ENCODE measurements at regions not wholly inside any gene's neighbourhood (a gene's known extent, or its start where the extent isn't known, plus 50 kb on each side); places are given as distances from the start of the nearest gene placed in this dataset.

DNA sequence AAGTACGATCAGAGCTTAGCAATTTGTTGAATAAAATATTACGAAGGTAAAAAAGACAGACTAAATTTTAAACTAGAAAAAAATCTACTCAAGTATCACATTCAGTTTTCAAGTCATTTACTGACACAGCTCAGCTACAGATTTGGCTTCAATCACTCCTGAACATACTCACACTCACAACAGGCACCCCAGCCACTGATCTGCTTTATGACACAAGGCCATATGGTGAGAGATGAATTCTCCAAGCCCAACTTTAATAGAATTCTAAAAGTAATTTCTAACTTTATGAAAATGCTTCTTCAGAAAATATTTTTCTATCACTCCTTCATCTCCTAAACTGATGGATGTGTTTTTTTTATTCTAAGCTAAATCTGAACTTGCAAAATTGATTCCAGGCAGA is 337.1 kb downstream of the HHIPL2 start:
- TF ChIP-seq, protein P1, sequence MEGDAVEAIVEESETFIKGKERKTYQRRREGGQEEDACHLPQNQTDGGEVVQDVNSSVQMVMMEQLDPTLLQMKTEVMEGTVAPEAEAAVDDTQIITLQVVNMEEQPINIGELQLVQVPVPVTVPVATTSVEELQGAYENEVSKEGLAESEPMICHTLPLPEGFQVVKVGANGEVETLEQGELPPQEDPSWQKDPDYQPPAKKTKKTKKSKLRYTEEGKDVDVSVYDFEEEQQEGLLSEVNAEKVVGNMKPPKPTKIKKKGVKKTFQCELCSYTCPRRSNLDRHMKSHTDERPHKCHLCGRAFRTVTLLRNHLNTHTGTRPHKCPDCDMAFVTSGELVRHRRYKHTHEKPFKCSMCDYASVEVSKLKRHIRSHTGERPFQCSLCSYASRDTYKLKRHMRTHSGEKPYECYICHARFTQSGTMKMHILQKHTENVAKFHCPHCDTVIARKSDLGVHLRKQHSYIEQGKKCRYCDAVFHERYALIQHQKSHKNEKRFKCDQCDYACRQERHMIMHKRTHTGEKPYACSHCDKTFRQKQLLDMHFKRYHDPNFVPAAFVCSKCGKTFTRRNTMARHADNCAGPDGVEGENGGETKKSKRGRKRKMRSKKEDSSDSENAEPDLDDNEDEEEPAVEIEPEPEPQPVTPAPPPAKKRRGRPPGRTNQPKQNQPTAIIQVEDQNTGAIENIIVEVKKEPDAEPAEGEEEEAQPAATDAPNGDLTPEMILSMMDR (IDR thresholded peaks at IDR 0.05) = no peak
- TF ChIP-seq POLR2A (IDR thresholded peaks at IDR 0.05) = no peak
